ENCODE measurements at regions not wholly inside any gene's neighbourhood (a gene's known extent, or its start where the extent isn't known, plus 50 kb on each side); places are given as distances from the start of the nearest gene placed in this dataset.

DNA sequence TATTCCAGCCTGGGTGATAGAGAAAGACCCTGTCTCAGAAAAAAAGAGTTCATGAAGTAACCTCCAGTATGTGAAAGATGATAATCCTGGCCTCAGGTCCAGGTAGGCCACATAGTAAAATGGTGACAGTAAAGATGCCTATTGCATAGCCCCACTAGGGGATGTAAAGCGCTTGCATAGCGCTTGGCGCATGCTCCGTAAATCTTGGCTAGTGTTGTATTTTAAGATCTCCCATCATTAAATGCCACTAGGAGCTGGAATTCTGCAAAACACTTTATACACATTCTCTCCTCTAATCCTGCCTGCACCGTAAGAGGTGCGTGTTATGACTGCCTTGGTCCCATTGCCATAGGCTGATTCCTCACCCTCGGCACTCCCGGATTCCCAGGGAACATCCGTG is 153.6 kb downstream of the TFCP2L1 start:
- TF ChIP-seq, protein P1, sequence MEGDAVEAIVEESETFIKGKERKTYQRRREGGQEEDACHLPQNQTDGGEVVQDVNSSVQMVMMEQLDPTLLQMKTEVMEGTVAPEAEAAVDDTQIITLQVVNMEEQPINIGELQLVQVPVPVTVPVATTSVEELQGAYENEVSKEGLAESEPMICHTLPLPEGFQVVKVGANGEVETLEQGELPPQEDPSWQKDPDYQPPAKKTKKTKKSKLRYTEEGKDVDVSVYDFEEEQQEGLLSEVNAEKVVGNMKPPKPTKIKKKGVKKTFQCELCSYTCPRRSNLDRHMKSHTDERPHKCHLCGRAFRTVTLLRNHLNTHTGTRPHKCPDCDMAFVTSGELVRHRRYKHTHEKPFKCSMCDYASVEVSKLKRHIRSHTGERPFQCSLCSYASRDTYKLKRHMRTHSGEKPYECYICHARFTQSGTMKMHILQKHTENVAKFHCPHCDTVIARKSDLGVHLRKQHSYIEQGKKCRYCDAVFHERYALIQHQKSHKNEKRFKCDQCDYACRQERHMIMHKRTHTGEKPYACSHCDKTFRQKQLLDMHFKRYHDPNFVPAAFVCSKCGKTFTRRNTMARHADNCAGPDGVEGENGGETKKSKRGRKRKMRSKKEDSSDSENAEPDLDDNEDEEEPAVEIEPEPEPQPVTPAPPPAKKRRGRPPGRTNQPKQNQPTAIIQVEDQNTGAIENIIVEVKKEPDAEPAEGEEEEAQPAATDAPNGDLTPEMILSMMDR (conservative IDR thresholded peaks at IDR 0.05 in 1 of 2, IDR thresholded peaks at IDR 0.05 in 1 of 2; ENCODE audit: extremely low read depth in 1 of 2, insufficient read depth in 1 of 2, low read depth in 1 of 2, low read length in 2 of 2) = no peak
- no peak for TF ChIP-seq EZH2 (IDR thresholded peaks at IDR 0.05; ENCODE audit: borderline replicate concordance, low read length)

Data from mammary epithelial cell (primary cell).